ENCODE measurements at regions not wholly inside any gene's neighbourhood (a gene's known extent, or its start where the extent isn't known, plus 50 kb on each side); places are given as distances from the start of the nearest gene placed in this dataset.

DNA sequence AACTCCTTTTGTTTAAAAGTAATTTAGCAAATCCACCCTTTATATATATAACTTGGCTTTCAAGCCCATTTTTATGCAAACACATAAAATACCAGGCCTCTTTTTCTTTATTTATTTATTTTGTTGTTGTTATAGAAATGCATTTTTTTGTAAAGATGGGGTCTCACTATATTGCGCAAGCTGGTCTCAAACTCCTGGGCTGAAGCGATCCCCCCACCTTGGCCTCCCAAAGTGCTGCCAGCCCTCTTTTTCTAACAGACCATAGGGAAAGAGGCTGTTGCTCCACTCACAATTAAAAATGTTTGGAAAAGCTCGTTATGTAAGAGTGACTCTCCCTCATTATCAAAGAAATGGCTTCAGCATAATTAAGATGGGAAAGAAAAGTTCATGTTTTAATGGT, 440.9 kb downstream of the HACE1 start:
- no peak for DNase-seq (ENCODE audit: low spot score)

DNA sequence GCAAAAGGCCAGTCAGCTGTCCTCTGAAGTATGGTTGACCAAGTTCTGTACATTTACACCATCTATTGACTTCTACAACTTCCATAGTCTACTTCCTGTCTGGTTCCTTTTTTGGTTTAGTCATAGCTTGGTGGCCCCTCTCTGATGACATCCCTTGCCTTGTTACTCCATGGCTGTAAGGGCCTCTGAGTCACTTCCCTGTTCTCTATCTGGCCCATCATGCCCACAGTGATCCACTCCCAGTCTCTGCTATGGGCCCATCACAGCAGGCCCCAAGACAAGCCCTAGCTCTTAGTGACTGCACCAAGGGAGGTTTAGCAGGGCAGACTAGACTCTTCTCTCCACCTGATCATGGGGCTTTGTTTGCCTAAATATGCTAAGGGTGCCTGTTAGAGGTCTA, 441.6 kb downstream of the HACE1 start:
- DNase-seq (ENCODE audit: low spot score) = no peak

DNA sequence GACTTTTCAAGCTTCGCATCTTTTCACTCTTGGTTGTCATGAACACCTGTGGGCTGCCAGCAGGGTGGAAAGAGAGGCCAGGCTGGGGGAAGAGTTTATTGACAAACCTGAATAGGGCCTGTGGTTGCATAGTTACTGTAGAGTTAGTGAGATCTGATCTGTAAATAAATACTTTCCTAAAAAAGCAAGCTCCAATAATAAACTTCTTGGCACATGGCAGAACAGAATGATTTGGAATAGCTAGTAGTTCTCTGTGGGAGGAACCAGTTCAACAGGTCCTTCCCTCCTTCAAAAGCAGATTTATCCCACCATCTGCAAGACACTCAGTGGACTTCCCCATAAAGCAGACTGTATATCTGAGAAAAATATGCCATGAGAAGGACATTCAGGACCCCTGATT, 445.0 kb downstream of the HACE1 start:
- no peak for DNase-seq (ENCODE audit: low spot score)

DNA sequence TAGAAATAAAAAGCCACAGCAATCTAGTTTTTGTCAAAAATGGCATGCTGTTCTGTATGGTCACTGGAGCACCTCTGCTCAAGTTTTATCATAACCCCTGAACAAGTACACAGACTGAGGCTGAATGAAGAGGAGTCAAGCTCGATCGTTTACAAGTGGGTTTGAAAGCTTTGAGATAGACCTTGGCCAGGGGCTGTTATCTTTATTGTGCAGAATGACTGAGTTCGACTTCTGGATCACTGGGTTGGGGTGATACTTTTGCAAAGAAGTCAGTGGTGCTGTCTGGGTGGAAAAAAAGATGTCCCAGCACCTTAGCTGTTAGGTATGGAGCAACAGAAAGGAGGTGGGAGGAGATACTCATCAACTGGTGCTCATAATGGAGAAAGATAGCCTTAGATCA, 446.0 kb downstream of the HACE1 start:
- DNase-seq (ENCODE audit: low spot score) = no peak

DNA sequence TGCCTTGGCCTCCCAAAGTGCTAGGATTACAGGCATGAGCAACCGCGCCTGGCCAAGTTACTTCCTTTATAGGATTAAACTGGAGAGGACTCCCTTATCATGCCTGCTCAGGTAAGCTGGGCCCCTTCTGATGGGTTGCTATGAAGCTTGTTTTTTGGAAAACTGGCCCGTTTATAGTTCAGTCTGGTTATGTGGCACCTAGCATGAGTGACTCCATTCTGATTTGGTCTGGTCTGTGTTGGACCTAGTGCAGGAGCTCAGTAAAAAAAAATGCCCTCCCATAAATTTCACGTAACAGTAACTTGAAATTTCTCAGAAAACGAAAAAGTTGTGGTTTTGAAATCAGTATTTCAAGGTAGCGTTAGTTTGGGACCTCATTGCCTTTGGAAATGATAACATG, 448.4 kb downstream of the HACE1 start:
- DNase-seq (ENCODE audit: low spot score) = no peak

DNA sequence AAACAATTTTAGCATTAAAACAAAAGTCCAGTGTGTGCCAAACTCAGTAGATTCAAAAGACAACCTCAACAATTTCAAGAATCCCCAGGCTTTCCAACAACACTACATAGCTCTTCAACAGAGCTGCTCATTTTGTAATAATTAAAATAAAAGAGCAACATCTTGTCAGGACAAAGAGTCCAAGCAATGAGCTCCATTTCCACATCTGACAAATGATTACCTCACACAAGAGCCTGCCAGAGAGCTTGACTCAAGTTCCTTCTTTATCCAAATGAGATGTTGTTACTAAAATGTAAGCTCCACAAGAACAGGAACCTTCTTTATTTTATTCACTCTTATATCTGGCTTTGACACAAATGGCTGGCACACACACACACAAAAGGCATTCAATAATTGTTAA, 449.8 kb downstream of the HACE1 start:
- no peak for DNase-seq (ENCODE audit: low spot score)

DNA sequence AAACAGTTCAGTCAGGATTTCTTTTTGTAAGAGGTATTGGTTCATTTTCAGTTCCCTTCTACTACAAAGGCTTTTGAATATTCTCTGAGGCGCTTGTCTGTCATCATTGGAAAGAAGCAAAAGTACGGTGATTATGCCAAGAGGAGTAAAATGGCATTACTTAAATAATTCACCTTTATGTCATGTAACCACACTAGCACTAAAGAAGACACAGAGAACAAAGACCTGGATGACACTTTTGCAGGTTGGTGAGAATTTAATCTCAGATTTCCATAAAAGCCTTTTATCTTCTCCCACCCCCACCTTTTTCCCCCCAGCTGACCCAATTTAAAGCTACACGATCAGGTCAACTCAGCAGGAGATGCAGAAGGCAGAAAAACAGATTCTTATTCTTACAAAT, 451.8 kb downstream of the HACE1 start:
- no peak for DNase-seq (ENCODE audit: low spot score)

DNA sequence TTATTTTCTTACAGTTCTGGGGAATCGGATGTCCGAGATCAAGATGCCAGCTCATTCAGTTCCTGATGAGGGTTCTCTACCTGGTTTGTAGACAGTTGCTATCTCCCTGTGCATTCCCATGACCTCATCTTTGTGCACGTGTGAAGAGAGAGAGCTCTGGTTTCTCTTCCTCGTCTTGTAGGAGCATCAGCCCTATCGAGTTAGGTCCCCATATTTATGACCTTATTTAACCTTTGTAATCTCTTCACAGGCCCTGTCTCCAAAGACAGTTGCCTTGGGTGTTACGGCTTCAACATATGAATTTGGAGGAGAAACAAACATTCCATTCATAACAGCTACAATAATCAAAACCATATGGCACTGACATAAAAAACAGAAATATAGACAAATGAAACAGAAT, 455.3 kb downstream of the HACE1 start:
- DNase-seq (ENCODE audit: low spot score) = no peak

DNA sequence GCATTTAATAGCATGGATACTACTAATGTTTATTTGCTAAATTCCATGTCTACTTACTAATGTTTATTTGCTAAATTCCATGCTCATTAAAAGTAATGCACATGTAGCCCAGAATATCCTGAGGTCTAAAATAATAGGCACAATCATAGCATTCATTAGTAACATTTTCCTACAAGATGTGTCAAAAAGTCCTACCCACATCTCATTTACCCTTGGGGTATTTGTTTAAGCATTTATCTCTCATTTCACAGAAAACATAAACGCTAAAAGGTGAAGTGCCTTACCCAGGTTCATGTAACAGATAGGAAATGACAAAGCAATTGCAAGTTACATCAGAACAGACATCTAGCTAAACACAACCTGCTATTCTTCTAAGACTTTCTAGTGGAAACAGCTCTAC, 457.1 kb downstream of the HACE1 start:
- DNase-seq (ENCODE audit: low spot score) = no peak

DNA sequence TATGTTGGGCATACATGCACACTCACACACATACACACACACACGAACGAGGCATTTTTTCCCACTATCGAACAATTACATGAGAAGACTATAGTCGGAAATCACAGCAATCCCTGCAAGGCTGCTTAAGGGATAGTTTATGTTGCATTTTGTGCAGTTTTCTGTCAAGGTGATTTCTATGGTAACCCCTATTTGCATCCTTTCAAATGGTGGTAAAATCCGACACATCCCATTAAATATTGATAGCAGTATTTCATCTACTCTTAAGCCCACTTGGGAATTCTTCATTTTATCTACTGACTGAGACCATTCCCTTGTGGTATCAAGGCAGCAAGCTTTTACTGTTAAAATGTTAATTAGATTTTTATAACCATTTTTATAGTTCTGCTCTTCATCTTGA, 457.8 kb downstream of the HACE1 start:
- DNase-seq (ENCODE audit: low spot score) = no peak

DNA sequence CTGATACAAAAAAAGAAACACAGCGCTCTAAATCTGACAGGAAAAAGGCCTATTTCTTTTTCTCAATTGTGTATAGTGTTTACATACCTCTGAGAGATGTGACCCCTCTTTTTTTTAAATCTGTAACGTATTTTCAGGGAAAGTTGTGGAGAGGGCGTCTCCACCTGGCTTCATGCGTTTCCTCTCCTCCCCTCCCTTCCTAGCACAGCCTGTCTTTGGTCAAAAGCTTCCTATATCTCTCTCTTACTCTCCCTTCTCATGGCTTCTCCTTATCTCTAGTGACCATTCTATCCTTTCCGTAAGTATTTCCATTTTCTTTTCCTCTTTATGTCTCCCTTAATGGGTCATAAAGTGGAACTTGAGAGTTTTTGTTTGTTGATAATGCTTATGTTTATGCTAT, 458.9 kb downstream of the HACE1 start:
- DNase-seq (ENCODE audit: low spot score) = no peak

DNA sequence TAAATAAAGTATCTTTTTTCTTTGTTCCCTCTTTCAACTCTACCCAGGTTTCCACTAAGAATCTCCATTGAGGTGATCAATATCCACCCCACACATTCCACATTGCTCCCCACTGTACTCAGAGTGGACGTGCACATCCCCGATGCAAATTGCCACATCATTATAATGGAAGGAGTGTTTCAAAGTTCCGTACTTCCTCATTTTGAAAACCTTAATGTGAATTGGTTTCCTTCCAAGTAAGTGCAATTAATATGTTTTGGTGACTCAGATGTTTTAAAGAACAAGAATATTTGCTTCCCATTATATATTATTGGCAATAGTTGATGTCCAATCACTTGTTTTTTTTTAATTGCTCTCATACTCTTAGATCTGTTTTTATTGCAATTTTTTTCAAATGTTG, 463.6 kb downstream of the HACE1 start:
- DNase-seq (ENCODE audit: low spot score) = no peak

DNA sequence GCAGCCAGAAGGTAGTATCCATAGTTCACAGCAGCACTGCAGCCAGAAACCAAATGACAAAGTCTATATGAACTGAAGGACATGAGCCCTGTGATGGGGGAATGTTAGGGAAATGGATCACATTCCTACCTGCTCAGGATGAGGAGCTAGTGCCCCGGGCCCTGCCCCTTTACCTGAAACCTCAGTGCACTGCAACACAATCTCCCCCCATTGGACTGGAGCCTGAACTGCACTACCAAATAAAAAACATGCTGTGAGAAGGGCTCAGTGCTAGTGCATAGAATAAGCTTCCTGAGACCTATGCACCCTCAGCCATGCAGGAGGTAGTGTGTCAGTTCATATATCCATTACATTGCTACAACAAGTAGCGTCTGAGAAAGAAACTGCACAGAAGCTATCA, 477.8 kb downstream of the HACE1 start:
- DNase-seq (ENCODE audit: low spot score) = no peak

DNA sequence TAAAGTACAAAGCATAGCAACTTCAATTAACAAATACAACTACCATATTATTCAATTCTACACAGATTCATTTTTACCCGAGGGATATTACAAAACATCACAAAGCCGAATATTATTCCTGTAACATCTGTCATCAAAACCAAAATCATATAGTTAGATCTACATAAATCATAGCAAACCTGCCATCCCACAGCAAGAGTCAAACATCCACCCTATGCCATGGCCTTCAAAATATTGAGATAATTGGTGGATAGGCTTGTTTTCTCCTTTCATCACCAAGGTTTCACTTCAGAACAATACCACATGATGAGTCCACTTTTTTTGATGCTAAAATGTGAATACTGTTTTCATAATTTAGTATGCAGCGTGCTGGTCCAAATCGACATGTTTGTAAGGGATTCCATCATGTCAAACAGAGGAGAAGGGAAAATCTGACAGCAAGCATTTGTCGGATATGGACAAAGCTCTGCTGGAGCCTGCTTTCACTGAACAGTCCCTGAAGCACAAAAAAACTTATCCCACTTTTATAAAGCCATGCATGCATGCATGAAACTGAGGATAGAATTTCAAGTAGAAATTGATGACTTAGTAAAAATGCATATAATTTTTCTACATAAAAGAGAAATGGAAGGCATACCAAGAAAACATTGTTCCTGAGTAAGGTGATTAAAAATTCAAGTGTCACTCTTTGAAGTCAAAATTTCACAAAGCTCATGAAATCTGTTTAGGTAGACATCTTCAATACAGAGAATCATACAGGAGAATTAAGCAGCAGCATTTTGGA, 494.1 kb downstream of the HACE1 start:
- DNase-seq (ENCODE audit: low spot score) = no peak

DNA sequence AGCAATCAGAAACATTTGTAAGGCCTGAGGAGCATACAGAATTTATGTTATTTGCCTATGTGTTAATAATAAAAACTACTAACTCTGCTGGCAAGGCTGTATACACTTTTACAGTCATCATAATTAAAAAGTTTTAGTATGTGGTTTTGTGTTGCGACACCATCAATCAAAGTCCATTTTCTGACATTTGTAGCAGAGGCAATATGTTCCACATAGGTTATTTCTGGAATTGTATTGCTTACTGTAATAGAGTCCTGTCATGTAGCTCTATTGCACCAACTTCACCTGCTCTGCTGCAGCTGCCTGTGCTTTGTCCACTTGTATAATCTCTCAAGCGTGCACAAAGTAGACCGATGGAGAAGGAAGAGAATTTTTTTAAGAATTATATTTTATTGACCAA, 501.8 kb downstream of the HACE1 start:
- no peak for DNase-seq (ENCODE audit: low spot score)

DNA sequence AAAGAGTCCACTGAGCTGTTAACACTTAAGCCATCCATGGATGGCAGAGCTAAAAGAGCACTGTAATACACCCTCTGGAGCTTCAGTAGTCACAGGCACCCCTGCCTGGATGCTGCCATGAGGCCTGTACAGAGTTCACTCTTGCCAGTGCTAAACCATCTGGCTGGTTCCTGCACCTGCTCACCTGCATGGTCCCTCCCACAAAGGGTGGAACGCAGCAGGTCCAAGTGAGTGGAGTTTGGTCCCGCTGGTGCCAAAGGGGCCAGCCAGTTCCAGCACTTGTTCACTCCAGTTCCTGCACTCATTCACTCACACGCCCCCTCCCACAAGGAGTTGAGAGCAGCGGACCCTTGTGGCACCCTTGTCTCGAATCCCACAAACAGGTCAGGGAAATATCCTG, 503.5 kb downstream of the HACE1 start:
- no peak for DNase-seq (ENCODE audit: low spot score)

DNA sequence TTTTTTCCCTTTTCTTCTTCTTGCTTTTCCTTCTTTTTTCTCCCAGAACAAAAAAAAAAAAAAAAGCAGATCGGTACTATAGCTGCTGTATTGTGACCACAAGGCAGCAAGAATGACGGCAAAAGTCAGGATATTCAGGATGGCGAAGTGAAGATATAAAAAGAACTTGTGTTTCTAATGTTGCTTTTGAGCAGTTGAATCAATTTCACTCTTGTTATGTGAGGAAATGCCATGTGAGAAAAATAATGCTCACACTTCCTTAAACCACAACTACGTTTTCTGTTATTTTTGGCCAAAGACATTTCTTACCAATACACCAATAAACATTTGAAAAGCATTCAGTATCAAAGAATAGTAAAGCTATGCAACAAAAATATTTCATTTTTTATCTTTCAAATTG, 510.5 kb downstream of the HACE1 start:
- no peak for DNase-seq (ENCODE audit: low spot score)

DNA sequence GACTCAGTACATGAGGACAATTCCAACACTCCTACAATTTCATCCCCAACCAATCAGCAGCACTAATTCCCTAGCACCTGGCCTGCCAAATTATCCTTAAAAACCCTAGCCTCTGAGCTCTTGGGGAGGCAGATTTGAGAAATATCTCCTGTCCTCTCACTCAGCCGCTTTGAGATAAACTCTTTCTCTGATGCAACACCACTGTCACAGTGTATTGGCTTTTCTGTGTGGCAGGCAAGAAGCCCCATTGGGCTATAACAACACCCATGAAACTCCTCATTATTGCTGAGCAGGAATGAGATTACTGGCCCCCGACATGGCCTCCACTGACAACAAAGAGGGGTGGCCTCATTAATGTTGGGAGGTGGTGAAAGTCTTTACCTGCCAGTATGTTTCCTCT, 515.5 kb downstream of the HACE1 start:
- DNase-seq (ENCODE audit: low spot score) = no peak

DNA sequence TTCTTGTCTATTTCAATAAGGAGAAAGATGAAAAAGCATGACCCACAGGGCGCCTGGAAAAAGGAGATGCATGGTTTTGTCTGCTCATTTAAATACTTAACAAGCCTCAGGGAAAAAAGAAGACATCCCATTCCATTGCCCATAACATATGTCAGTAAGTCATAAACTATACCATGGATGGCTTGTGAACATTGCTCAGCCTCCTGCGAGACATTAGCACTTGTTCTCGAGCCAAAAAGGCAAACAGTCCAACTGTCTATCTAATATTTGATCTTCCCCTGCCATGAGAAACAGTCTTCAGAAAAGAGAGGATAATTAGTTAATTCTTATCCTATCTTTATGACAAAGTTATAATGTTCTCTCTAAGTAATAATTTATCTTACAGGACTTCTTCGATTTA, 527.4 kb downstream of the HACE1 start:
- DNase-seq (ENCODE audit: low spot score) = no peak

DNA sequence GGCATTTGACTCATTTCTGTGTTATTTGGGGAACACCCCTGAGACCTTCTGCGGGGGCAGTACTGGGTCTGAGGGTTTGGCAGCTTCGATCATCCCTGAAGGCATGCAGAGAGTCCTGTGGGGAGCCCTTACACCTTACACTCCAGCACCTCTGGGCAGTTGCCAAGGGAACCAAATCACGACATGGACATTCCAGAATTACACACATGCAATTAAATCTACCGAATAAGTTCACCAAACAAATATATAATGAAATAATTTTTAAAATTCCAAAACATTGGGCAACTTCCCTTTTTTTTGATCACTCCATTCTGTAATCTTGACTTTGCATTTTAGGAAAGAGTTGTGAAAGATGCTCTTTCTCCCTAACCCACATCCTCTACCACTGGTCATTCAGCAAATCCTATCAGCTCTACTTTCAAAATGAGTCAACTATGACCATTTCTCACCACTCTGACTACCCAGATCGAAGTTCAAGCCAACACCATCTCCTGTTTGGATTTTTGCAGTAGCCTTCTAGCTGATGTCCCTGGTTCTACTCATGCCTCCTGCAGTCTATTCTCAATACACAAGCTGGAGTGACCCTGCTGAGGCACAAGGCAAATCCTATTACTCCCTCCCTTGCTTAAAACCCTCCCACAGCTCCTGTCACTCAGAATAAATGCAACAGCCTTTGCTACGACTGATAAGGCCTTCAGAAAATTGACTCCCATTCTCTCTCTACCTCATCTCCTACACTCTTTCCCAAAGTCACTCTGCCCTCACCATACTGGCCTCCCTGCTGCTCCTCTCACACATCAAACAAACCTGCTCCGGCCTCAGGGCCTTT, 533.3 kb downstream of the HACE1 start:
- DNase-seq (ENCODE audit: low spot score) = no peak

DNA sequence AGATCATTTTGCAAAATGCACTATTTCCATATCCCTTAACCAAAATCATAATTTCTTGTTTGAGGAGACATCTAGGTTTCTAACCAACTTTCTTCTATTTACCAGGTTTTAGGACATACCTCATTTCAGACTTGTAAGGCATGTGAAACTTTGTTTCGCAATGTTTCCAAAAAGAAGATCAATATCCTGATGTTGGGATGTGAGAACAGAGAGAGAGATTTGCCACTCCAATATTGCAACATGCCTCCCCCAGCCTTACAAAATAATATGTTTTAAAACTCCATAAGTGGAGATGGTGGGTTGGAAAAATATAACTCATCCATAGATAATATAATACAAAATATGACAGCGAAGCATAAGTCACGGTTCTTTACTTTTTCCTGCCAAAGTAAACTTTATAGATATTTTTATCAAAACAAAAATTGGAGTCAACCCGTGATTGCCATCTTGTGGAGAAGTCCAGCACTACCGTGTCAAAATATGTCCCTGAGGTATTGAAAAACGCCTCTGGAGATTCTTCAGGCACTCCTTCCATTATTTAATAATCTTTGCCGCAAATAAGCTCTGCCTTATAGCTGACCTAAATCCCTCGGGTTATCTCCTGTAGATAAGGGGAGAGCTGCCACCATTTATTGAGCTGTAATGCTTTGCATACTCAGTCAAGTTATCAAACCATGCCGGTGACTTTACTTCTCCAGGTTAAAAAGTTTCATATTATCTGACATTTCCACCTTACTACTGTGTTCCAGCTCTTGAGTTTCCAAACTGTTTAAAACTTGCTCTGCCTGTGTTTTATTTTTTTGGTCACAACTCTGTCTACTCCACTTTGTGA, 534.2 kb downstream of the HACE1 start:
- no peak for DNase-seq (ENCODE audit: low spot score)

DNA sequence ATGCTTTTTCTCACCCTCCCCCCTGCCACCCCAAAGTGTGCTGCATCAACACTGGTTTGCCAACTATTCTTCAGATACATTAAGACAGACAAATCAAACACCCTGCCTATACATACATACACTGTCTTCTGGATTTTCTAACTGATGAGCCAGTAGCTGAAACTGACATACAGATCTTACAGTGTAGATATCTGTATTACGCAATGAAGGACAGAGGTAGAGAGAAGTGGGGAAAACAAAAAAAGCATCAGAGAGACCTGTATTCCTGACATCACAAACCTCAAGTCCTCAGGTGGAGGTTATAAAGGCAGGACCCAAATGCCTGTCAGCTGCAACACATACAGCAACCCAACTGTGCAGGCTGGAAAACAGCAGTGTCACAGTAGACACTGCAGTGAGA, 535.4 kb downstream of the HACE1 start:
- DNase-seq (ENCODE audit: low spot score) = no peak

DNA sequence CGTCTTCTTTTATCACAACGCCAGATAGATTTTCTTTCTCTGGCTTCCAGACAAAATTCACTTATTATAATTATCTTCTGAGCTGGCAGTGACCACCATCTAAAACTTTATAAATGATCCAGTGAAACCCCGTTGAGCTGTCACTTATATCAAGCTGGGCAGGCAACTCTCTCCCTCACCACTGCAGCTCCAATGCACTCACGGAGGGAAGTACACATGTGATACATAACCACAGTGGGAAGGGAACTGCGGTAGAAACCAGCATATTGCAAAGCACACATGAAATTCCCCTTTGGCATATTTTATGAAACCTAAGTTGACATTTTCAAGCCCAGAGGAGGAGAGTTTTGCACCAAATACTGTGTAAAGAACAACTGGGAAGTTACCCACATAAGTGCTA, 536.9 kb downstream of the HACE1 start:
- DNase-seq (ENCODE audit: low spot score) = no peak
